Dedifferentiated amniotic fluid mesenchymal stem cell (primary cell): ENCODE measurements at regions not wholly inside any gene's neighbourhood (a gene's known extent, or its start where the extent isn't known, plus 50 kb on each side); places are given as distances from the start of the nearest gene placed in this dataset.

ENCODE experiments used
- DNase-seq: peaks from one replicate; pipeline ENCODE4 v3.0.0-alpha.2; 2016; ENCODE audit errors: extremely low spot score

DNA sequence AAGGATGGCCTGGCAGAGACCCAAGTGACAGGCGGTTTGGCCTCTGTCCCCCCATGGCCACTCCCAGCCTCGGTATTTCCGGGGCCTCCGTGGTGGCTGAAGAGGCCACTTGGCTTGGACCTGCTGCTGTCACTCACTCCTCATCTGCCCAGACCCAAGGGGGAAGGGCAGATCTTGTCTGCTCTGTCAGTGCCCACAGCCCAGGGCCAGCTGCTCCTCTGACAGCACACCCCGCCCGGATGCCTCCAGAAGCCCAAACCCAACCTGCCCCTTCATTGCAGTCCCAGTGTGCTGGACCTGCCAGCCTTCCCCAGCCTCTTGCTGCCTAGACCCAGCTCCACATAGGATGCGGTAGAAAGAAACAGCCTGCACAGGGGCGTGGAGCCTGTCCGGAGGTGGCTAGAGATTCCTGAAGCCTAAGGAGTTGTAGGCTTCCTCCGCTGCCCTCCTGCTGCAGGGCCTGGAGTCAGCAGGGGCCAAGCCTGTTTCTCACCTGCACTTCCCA lies 52.0 kb downstream of the MAGEF1 start:
- no peak for DNase-seq

DNA sequence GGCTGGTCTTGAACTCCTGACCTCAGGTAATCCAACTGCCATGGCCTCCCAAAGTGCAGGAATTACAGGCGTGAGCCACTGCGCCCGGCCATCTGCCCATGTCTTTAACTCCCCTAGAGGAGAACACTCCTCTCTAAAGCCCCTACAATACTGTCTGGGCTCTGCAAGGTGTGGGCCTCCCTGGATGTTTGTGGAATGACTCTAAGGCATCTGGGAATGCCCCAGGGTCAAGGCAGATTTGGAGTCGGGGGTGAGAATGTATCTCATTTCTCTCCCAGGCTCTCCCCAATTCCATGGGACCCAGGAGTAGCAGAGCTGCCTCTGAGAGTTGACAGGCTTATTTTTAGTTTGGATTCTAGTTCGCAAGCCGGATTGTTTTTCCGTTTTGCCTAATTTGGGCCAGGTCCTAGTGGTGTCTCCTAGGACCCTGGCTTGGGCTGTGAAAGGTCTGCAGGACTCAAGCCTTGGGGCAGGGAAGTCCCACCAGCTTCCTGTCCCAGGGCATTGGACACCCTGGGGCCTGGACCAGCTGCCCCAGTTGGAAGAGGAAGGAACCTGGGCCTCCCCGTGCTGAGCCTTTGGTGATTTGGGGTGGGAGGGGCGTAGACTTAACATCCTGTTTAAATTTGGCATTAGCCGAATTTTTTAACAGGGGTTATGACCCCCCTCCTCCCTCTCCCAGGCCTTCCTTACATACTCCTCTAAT lies 53.5 kb downstream of the MAGEF1 start:
- DNase-seq = no peak

DNA sequence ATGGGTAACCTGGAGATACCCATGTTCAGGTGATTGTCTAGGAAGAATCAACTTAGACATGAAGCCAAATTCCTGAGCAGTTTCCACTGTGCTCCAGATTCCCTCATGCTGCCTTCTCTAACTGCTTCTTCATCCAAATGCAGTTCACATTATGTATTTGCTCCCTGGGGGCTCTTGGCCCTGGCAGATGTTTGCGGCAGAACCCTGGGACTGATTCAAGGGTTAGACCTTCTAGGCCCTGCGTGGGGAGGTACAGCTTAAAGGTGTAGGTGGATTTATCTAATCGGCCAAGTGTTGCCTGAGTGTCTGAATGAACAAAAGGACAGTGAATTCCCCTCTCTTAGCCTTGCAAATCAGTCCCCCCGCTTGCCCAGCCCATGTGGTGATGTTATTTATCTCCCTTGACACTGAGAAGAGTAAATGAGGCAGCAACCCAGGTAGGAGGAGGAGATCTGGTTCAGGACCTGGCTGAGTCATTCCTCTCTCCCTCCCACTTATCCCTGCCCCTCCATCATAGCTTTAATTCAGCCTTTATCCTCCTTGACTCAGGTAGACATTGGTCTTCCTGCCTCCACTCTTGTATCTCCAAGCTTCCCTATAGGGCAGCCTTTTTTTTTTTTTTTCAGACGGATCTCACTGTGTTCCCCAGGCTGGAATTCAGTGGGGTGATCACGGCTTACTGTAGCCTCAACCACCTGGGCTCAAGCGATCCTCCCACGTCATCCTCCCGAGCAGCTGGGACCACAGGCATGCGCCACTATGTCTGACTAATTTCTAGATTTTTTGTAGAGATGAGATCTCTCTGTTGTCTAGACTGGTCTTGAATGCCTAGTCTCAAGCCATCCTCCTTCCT lies 54.8 kb downstream of the MAGEF1 start:
- no peak for DNase-seq

DNA sequence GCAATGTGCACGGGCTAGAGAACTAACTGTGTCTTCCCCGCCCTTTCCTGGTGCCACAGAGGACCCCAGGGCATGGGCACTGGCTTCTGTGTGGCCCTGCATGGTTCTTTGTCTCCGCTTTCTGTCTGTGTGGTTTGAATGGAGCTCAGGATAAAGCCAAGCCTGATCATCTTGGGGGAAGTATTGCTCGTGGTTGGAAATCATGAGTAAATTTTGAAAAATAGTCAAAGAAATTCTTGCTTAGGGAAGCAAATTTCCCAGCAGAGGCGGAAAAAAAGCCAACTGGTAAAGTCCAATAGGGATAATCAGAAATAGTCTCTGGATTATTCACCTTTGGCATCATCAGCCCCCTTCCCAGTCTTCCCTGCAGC lies 55.4 kb downstream of the MAGEF1 start:
- DNase-seq = no peak

DNA sequence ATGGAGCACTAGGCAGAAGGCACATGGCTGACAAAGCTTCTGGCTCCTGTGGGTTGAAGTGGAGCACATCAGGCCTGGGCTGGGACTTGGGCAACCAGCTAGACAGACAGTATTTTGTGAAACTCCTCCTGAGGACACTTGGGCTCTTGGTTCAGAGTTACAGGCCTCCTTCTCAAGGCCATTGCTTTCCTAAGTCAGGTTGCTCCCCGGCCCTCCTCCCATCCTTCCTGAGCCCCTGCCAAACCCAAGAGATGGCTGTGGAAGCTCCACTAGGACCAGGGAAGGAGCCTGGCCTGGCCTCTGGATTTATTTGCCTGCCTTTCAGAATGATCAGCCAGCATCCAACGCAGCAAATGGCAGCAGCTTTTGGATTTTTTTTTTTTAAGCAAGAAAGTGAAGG lies 56.3 kb downstream of the MAGEF1 start:
- no peak for DNase-seq

DNA sequence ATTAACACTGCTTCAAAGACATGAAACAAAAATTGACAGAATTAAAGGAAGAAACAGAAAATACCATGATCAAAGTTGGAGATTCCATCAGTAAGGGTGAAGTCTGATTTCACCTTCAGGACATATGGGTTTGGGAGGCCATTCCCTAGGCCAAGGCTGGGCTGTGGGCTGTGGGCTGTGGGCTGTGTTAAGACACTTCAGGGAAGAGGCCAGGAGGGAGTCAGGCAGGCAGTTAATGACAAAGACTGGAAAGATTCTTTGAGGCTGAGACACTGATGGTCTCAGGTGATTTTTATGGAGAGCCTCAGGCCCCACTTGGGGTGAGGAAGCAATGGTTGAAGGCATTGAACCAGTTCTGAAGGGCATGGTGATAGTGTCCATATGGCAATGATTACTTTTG lies 57.5 kb downstream of the MAGEF1 start:
- DNase-seq = no peak

DNA sequence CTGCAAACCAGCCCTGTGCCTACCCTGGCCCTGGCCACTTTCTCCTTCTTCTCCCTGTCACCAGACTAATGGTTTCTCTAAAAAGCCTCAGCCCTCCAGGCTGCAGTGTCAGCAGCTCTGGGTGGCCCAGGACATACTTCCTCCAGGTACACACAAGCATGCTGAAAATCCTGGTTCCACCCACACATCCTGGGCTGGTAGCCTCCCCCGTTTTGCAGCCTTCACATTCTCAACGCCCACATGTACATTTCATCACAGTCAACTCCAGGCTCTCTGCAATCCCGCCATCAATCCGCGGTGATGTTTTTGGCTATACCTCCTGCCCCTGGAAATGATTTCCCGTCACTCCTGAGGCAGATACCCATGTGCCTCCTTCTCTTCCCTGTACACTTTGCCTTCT lies 59.4 kb downstream of the MAGEF1 start:
- no peak for DNase-seq

DNA sequence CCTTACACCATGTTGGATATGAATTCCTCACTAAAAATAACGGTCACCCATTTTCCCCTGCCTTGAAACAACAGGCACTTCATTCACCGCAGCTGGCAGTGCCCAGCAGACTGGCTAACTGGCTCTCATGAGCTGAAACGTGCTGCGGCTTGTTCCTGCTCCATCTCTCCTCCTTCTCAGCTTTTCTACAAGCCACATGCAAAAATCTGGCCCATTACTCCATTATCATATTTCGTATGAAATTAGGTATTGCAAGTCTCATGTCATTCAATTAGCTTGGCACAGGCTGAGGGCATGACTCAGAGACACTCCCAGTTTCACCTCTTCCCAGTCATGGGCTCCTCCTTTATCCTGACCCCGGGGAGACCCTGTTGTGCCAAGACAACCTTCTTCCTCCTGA lies 60.0 kb downstream of the MAGEF1 start:
- DNase-seq = no peak

DNA sequence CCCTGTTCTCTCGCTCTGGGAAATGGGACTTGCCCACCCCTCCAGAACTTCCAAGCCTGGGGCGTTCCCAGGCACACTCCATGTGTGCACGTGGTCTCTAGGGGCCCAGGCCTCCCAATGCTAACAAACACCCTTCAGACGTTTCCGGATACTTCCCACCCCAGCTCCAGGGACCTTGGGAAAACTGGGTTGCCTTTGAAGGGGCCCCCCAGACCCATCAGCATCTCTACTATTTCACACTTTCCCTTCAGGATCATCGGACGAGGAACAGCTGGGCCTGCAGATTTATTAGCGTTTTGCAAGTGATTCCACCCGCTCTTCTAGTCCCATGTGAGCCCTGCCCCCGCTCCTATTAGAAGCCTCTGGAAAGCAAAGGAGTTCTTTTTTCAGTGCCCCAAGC lies 63.2 kb downstream of the MAGEF1 start:
- DNase-seq = no peak

DNA sequence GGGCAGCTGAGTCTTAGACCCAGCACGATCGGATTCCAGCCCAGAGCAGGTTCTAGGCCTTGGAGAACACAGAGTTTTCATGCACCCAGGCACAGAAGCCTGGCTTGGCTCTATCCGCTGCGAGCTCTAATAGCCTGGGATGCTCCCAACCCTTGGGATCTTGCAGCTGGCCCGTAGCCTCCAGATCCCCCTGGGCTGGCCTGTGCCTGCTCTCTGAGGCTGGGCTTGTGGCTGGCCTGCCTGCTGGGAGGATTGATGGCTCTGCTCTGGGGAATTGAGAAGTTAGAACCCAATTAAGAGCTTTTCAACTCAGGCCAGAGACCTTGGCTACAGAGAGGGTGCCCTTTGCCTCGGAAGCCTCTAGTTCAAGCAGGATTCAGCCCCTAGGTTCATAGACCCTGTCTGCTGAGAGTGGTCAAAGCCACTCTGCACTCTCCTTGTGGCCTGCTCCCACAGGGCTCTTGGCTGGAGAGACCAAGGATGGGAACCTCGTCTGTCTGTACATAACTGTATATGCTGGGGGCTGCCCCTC lies 64.4 kb downstream of the MAGEF1 start:
- DNase-seq = no peak

DNA sequence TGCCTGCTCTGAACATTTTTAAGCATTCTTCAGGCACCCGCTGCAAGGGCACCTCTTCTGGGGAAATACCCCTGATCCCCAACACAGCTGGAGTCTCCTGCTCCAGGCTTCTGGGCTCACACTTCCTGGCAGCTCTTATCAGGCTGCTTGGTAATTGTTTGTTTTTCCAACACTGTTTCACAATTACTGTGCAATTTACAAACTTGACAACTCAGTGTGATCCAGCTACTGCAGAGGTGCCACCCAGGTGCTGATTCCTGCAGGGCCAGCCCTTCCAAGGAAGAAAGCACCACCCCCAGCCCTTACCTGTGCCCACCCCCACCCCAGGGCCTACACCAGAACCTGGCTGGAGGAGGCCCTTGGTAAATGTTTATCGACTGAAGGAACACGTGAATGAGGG lies 66.5 kb downstream of the MAGEF1 start:
- no peak for DNase-seq

DNA sequence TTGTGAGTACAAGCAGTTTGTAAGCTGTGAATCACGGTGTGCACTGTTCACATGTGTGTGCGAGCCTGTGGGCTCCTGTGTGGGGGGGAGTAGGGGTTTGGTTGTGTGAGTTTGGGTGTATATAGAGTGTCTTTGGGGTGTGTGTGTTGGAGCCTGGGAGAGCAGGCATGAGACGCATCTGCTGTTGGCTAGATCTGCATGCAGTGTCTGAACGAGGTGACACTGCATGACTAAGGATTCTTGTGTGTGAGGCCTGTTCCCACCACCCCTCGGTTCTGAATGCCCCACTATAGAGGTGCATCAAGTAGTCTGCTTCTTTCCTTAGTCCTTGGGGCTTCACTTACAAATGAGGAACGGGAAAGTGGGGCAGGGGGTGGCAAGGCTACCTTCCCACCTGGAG lies 68.4 kb downstream of the MAGEF1 start:
- no peak for DNase-seq

DNA sequence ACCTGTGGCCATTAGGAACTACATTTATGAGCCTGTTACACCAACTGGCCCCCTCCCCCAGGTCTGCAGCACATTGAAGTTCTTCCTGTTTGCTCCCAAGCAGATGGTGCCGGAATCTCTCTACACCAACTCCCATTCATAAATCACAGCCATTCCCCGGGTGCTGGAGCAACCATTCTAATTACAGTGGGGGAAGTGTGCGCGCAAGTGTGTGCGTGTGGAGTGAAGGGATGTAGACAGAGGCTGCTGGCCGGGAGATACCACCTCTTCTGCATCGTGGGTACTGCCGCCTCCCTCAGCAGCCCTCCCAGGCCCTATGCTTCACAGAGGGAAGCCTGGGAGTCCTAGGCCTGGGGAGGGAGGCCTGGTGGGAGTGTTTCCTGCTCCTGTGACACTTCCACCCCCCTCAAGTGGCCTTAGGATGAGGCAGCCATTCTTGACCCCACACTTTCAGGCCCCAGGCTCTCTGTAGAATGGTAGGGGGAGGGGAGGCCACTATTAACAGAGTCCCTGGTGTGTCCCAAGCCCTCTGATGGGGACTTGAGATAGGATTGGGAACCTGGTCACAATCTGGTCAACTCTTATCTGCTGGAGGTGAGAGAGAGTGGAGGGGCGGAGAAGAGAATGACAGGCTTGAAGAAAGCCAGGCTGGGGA lies 69.1 kb downstream of the MAGEF1 start:
- no peak for DNase-seq

DNA sequence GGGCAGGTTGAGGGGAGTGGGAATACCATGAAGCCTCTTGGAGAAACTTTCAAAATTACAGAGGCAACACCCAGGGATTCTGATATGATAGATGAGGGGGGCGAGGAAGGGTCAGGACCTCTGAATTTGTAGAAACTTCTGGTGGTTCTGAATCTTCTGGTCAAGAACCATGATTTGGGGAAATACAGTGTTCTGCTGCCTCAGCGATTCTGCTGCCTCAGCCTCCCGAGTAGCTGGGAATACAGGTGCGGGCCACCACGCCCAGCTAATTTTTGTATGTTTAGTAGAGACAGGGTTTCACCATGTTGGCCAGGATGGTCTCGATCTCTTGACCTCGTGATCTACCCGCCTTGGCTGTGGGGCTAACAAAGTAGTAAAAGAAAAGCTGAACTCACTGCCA lies 70.4 kb downstream of the MAGEF1 start:
- no peak for DNase-seq

DNA sequence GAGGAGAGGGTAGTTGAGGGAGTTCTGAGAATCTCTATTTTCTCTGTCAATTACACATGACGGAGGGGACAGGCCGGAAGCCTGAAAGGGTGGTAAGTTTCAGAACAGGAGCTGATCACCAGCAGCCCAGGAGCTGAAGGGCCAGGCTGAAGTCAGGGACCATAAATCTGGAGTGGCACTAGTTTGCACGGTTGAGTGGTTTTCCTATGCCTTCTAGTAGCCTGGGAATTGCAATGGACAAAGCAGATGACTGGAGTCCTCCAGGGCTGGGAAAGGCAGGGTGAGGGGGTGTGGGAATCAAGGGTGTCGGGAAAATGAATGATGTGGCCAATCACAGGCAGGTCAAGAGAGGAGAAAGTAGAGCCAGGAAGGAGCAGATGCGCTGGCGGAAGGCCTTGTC lies 72.5 kb downstream of the MAGEF1 start:
- DNase-seq = no peak

DNA sequence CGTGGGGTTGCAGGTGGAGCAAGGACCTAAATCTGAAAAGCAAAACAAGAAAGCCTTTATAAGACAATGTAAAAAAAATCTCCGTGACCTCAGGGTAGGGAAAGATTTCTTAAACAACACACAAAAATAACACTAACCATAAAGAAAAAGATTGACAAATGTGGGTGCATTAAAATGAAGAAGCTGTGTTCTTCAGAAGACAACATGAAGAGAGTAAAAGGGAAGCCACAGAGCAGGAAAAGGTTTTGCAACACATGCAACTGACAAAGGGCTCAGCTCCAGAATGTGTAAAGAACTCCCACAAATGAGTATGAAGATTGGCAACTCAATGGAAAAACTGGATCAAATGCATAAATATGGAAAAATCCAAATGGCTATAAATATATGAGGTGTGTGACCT lies 74.2 kb downstream of the MAGEF1 start:
- DNase-seq = no peak

DNA sequence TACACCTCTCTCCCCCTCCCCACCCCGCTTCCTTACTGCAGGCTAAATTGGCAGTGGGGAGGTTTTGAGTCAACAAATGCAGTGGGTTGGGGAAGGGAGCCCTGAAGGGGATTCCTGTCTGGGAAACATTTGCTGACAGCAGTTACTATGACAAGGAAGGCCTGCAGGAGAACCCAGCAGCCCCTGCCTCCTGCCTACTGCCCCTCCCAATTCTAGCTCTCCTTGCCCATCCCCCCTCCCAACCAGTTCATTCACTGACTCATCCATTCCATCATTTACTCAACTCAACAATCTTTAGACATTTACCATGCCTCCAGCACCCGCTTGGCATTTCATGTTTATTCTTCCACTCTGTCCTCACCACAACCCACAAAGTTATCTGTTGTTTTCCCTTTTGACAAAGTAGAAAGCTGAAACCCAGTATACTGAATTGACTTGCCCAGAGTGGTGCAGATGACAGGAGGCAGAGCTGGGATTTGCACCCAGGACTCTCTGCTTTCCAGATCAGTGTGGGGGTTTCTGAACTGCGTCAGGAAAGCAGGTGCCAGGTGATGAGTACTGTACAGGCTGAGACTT lies 75.0 kb downstream of the MAGEF1 start:
- DNase-seq = peak; percentile 58

DNA sequence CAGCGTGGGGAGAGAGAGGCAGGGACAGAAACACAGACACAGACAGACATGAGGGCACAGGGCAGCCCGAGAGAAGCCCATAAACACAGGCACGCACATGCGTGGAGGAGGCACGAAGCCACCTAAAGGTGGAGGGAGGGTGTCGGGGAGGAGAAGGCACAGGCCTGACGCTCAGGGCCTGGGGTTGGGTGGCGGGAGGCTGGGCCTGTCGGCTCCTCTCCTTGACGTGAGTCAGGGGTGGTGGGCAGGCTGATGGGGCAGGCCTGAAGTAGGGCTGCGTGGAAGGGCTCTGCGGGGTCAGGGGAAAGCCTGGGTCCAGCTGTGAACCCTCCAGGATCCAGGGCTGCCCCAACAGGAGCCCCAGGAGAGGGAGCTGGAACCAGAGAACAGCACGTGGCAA lies 74.2 kb downstream of the EPHB3 start:
- no peak for DNase-seq

DNA sequence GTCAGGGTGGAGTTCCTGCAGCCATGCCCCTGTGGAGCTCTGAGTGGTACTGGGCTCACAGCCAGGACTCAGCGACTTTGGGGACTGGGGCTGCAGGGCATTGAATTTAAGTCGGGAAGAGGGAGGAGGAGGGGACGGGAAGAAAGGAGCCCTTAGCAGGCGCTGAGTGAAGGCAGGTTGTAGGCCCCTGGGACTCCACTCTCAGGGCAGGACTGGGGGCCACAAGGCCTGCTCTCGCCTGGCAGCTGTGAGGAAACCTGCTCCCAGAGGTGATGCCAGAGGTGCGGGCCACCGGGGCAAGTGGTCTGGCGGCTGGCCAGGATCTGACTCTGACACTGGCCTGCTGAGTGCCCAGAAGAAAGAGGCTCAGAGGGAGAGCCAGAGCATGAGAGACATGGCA lies 73.5 kb downstream of the EPHB3 start:
- DNase-seq = no peak

DNA sequence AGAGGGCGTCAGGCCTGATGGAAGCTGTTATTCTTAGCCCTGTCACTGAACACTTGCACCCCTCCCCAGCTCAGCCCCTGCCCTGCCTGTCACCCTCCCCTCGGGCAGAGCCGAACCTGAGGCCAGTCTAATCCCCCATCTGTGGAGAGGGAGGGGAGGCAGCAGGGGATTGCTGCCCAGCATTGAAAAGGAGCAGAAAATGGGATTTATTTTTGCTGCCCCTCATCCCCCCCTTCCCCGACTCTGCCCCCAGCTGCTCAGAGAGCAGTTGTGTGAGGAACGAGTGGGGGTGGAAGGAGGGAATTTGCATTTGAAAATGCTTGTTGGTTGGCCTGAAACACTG lies 71.6 kb downstream of the EPHB3 start:
- no peak for DNase-seq

DNA sequence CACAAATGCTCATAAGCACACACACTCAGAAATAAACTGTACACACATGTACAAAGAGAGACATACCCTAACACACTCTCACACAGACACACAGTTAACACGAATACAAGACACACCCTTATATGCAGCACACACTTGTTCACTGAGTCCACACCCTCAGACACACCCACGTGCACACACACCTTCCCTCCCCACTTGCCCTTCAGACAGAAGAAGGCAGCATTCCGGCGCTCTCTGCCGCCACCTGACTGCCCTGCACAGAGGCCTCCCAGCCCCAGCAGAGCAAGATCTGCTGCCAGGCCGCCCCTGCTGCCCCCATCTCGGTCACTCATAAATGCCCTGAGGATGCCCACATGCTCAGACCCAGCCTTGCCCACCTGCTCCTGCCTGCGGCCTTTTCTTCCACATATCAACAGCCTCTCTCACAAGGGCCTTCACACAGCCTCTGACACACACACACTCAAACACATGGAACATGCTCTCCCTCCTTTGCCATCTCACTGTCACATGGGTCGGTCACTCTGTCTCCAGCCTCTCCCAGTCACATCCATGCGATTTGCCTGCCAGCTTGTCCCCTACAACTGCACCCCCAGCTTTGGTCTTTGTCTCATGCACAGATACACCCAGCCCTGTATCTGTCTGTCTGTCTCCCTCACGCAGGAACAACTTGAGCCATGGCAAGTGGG lies 71.1 kb downstream of the EPHB3 start:
- DNase-seq = no peak
